Left ventricle myocardium inferior (tissue), 1 donor: ENCODE measurements at regions not wholly inside any gene's neighbourhood (a gene's known extent, or its start where the extent isn't known, plus 50 kb on each side); places are given as distances from the start of the nearest gene placed in this dataset.

Experiments
- DNase-seq: peaks from one replicate; pipeline ENCODE4 v3.0.0-alpha.2; 2020
- H3K27ac ChIP-seq: fragments of 200-600 bp; replicated peaks from 2 replicates; pipeline ENCODE4 v1.8.0; 2021
- H3K27me3 ChIP-seq: fragments of 200-600 bp; 2 replicates; pipeline ENCODE4 v1.8.0; 2021; ENCODE audit warnings: low read depth
- H3K36me3 ChIP-seq: fragments of 200-600 bp; 2 replicates; pipeline ENCODE4 v1.8.0; 2021
- H3K4me1 ChIP-seq: fragments of 200-600 bp; 2 replicates; pipeline ENCODE4 v1.8.0; 2021
- H3K4me3 ChIP-seq: fragments of 200-600 bp; 2 replicates; pipeline ENCODE4 v1.8.0; 2021; ENCODE audit warnings: mild to moderate bottlenecking, moderate library complexity
- H3K9me3 ChIP-seq: fragments of 200-600 bp; replicated peaks from 2 replicates; pipeline ENCODE4 v1.8.0; 2021
- intact Hi-C: fragments of 100-400 bp; cut with micrococcal nuclease; formaldehyde crosslinking; loops from one replicate; pipeline ENCODE4 v1.11.0; 2022
- TF ChIP-seq, protein P1 (sequence below): fragments of 200-600 bp; IDR thresholded peaks from 2 replicates; pipeline ENCODE4 v1.8.0; 2021; ENCODE audit warnings: antibody characterized with exemption, mild to moderate bottlenecking, borderline replicate concordance
- donor health status: DM: no; HTN: yes; CAD: no; lungs with severe emphysema.

DNA sequence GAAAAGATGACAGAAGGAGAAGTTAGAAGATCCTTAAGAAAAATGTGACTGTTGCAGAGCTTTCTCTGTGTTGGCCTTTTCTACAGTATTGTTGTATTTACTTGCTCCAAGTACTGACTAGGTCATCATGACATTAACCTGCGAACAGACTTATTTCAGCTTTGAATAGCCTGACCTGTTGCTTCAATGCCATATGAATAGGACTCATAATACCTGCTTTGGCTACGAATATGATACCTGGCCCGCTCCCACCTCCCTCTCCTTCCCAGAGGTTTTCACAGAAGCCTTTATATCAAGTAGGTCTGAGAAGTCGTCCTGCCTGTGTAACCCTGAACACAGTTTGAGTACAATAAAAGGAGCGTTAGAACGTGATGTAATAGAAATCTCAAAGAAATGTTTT, 169.6 kb upstream of the PGR start:
- Histone ChIP-seq H3K36me3 (no peaks in the 10 kb centered on the region), H3K9me3 (peaks cover 37% of the 10 kb centered on the region), H3K27ac (no peak overlapping the region), H3K27me3 (no peaks in the 10 kb centered on the region), H3K4me1 (no peaks in the 10 kb centered on the region), H3K4me3 (no peak overlapping the region)
- intact Hi-C loops = no loop called here
- TF ChIP-seq, protein P1, sequence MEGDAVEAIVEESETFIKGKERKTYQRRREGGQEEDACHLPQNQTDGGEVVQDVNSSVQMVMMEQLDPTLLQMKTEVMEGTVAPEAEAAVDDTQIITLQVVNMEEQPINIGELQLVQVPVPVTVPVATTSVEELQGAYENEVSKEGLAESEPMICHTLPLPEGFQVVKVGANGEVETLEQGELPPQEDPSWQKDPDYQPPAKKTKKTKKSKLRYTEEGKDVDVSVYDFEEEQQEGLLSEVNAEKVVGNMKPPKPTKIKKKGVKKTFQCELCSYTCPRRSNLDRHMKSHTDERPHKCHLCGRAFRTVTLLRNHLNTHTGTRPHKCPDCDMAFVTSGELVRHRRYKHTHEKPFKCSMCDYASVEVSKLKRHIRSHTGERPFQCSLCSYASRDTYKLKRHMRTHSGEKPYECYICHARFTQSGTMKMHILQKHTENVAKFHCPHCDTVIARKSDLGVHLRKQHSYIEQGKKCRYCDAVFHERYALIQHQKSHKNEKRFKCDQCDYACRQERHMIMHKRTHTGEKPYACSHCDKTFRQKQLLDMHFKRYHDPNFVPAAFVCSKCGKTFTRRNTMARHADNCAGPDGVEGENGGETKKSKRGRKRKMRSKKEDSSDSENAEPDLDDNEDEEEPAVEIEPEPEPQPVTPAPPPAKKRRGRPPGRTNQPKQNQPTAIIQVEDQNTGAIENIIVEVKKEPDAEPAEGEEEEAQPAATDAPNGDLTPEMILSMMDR = no peak
- DNase-seq = no peak

DNA sequence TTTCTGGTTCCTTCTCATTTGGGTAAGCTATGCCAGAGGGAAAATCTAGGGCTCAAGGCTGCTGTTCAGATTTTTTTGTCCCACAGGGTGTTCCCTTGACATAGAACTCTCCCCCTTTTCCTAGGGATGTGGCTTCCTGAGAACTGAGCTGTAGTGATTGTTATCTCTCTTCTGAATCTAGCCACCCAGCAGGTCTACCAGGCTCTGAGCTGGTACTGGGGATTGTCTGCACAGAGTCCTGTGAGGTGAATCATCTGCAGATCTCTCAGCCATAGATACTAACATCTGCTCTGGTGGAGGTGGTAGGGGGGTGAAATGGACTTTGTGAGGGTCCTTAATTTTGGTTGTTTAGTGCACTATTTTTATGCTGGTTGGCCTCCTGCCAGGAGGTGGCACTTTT, 167.3 kb upstream of the PGR start:
- H3K36me3 ChIP-seq = no peaks in the 10 kb centered on the region
- DNase-seq = no peak
- H3K27me3 ChIP-seq = no peaks in the 10 kb centered on the region
- TF ChIP-seq, protein P1 = no peak
- intact Hi-C loops = no loop called here
- H3K4me3 ChIP-seq = no peak overlapping the region
- no peak overlapping the region for H3K27ac ChIP-seq
- peaks cover 48% of the 10 kb centered on the region for H3K9me3 ChIP-seq
- H3K4me1 ChIP-seq = no peaks in the 10 kb centered on the region

DNA sequence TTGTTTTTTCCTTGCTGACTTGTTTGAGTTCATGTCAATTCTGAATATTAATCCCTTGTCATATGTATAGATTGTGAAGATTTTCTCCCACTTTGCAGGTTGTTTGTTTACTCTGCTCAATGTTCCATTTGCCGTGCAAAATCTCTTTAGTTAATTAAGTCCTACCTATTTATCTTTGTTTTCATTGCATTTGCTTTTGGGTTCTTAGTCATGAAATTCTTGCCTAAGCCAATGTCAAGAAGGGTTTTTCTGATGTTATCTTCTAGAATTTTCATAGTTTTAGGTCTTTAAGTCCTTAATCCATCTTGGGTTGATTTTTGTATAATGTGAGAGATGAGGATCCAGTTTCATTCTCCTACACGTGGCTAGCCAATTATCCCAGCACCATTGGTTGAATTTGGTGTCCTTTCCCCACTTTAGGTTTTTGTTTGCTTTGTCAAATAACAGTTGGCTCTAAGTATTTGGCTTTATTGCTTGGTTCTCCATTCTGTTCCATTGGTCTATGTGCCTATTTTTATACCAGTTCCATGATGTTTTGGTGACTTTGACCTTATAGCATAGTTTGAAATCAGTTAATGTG, 163.1 kb upstream of the PGR start:
- intact Hi-C loops = no loop called here

DNA sequence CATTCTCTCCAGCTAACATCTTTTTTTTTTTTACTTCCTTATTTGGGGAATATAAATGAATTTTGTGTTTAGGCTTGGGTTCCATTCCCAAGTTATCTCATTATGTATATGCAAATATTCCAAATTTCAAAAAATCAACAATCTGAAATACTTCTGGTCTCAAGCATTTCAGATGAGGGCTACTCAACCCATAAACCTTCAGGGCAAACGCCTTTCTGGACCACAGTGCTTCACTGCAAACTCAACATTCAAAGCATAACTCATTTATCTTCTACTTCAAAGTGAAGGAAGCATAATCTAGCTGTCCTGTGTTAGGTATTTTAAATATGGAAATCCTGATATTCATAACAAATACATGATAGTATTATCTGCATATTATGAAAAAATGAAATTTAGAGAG, 161.7 kb upstream of the PGR start:
- Histone ChIP-seq H3K36me3 (no peaks in the 10 kb centered on the region), H3K4me3 (no peak overlapping the region), H3K9me3 (peaks cover 71% of the 10 kb centered on the region), H3K27ac (no peak overlapping the region), H3K27me3 (no peaks in the 10 kb centered on the region), H3K4me1 (no peaks in the 10 kb centered on the region)
- no peak for DNase-seq
- intact Hi-C loops = no loop called here
- TF ChIP-seq, protein P1 = no peak

More for the DNA sequence above, 163.1 kb upstream of the PGR start:
- TF ChIP-seq, protein P1 = no peak
- H3K4me3 ChIP-seq = no peak overlapping the region
- H3K9me3 ChIP-seq = peaks cover 75% of the 10 kb centered on the region
- no peaks in the 10 kb centered on the region for H3K27me3 ChIP-seq
- no peak overlapping the region for H3K27ac ChIP-seq
- H3K4me1 ChIP-seq = no peaks in the 10 kb centered on the region
- no peaks in the 10 kb centered on the region for H3K36me3 ChIP-seq
- no peak for DNase-seq

DNA sequence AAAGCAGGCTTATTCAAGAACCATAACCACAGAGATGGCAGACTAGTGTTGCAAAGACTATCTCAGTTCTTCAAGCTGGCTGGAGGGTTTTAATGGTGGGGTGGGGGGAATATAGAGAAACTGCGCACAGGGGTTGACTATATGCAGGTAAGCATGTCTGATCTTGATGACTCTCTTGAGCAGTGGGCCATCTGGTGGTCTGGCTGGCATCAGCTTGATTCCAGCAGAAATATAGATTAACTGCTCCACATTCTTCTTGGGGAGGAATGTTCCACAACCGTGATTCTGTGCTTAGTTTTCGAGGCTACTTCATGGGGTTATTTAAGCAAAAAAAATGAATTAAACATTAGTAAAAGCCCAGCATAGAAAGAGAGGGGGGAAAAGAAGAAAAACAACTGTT, 158.8 kb upstream of the PGR start:
- TF ChIP-seq, protein P1 = no peak
- no peaks in the 10 kb centered on the region for H3K36me3 ChIP-seq
- no peak for DNase-seq
- H3K9me3 ChIP-seq = peaks cover 48% of the 10 kb centered on the region
- H3K4me1 ChIP-seq = no peaks in the 10 kb centered on the region
- no peak overlapping the region for H3K27ac ChIP-seq
- H3K27me3 ChIP-seq = no peaks in the 10 kb centered on the region
- no peak overlapping the region for H3K4me3 ChIP-seq
- intact Hi-C loops = no loop called here
